ENCODE measurements at regions not wholly inside any gene's neighbourhood (a gene's known extent, or its start where the extent isn't known, plus 50 kb on each side); places are given as distances from the start of the nearest gene placed in this dataset.

GRCh38 chr18:22510697-22511096, 93.0 kb upstream of the CTAGE1 start:
- Histone ChIP-seq H3K27ac (no peak overlapping the region), H3K27me3 (no peaks in the 10 kb centered on the region), H3K9me3 (no peaks in the 10 kb centered on the region), H3K4me1 (no peaks in the 10 kb centered on the region), H3K4me3 (no peak overlapping the region), H3K36me3 (no peaks in the 10 kb centered on the region)
- no peak for DNase-seq (ENCODE audit: low spot score in 2 of 2)
- WGBS = 92% methylated on average over 1 of the region's 1 CpG
- TF ChIP-seq EP300 (IDR thresholded peaks at IDR 0.05) = no peak
- no peak for TF ChIP-seq POLR2AphosphoS5 (IDR thresholded peaks at IDR 0.05)
- TF ChIP-seq, protein P1, sequence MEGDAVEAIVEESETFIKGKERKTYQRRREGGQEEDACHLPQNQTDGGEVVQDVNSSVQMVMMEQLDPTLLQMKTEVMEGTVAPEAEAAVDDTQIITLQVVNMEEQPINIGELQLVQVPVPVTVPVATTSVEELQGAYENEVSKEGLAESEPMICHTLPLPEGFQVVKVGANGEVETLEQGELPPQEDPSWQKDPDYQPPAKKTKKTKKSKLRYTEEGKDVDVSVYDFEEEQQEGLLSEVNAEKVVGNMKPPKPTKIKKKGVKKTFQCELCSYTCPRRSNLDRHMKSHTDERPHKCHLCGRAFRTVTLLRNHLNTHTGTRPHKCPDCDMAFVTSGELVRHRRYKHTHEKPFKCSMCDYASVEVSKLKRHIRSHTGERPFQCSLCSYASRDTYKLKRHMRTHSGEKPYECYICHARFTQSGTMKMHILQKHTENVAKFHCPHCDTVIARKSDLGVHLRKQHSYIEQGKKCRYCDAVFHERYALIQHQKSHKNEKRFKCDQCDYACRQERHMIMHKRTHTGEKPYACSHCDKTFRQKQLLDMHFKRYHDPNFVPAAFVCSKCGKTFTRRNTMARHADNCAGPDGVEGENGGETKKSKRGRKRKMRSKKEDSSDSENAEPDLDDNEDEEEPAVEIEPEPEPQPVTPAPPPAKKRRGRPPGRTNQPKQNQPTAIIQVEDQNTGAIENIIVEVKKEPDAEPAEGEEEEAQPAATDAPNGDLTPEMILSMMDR (IDR thresholded peaks at IDR 0.05) = no peak
- no peak for TF ChIP-seq POLR2A (IDR thresholded peaks at IDR 0.05)

DNA sequence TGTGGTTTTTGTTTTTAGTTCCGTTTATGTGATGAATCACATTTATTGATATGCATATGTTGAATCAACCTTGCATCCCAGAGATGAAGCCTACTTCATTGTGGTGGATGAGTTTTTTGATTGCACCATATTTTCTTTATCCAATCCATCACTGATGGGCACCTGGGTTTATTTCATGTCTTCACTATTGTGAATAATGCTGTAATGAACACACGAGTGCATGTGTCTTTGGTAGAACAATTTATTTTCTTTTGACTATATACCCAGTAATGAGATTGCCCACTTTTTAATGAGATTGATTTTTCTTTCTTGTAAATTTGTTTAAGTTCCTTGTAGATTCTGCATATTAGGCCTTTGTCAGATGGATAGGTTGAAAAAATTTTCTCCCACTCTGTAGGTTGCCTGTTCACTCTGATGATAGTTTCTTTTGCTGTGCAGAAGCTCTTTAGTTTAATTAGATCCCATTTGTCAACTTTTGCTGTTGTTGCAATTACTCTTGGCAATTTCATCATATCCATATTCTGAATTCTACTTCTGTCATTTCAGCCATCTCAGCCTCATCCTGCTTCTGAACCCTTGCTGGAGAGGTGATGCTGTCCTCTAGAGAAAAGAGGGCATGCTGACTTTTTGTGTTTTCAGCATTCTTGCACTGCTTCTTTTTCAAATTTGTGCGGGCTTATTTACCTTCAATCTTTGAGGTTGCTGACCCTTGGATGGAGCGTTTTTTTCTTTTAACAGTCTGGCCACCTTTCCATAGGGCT, 96.2 kb upstream of the CTAGE1 start:
- 93% methylated on average over 4 of the region's 4 CpGs for WGBS
- Histone ChIP-seq H3K27me3 (no peaks in the 10 kb centered on the region), H3K9me3 (no peaks in the 10 kb centered on the region), H3K27ac (no peak overlapping the region), H3K4me3 (no peak overlapping the region), H3K36me3 (no peaks in the 10 kb centered on the region), H3K4me1 (no peaks in the 10 kb centered on the region)
- DNase-seq (ENCODE audit: low spot score in 2 of 2) = no peak
- TF ChIP-seq, protein P1 (IDR thresholded peaks at IDR 0.05) = no peak

DNA sequence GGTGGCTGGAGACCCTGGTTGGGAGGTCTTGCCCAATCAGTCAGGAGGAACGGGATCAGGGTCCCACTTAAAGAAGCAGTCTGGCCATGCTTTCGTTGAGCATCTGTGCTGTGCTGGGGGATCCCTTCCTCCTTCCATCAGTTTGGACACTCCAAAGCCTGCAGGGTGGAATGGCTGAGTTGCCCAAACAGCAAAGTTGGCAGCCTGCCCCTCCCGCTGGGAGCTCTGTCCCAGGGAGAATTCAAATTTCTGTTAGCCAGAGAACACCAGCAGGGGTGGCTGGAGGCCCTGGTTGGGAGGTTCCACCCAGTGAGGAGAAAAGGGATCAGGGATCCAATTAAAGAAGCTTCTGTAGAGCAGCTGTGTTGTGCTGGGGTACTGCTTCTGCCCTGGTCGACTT, 96.9 kb upstream of the CTAGE1 start:
- 100% methylated on average over 4 of the region's 4 CpGs for WGBS
- H3K4me1 ChIP-seq = no peaks in the 10 kb centered on the region
- H3K27ac ChIP-seq = no peak overlapping the region
- no peaks in the 10 kb centered on the region for H3K9me3 ChIP-seq
- TF ChIP-seq, protein P1 (IDR thresholded peaks at IDR 0.05) = no peak
- TF ChIP-seq POLR2AphosphoS5 (IDR thresholded peaks at IDR 0.05) (no peak), POLR2A (IDR thresholded peaks at IDR 0.05) (no peak), EP300 (IDR thresholded peaks at IDR 0.05) (no peak)
- H3K27me3 ChIP-seq = no peaks in the 10 kb centered on the region
- DNase-seq (ENCODE audit: low spot score in 2 of 2) = no peak
- no peaks in the 10 kb centered on the region for H3K36me3 ChIP-seq
- H3K4me3 ChIP-seq = no peak overlapping the region

DNA sequence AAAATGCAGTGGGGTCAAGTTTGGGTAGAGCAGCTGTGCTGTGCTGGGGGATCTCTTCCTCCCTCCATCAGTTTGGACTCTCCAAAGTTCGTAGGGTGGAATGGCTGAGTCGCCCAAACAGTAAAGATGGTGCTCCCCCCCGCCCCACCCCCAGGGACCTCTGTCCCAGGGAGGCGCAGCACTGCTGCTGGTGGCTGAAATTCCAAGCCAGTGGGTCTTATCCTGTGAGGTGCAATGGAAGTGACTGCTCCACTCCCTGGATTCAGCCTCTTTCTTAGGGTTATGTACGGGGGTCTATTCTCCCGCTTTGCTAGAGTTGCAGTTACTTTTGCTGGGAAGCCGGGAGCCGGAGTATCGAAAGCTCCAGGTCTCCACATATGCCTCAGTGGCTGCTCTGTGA, 97.5 kb upstream of the CTAGE1 start:
- no peak for DNase-seq (ENCODE audit: low spot score in 2 of 2)
- no peak for TF ChIP-seq POLR2AphosphoS5 (IDR thresholded peaks at IDR 0.05)
- no peak for TF ChIP-seq POLR2A (IDR thresholded peaks at IDR 0.05)
- TF ChIP-seq, protein P1 (IDR thresholded peaks at IDR 0.05) = no peak
- TF ChIP-seq EP300 (IDR thresholded peaks at IDR 0.05) = no peak
- Histone ChIP-seq H3K4me1 (no peaks in the 10 kb centered on the region), H3K36me3 (no peaks in the 10 kb centered on the region), H3K27ac (no peak overlapping the region), H3K4me3 (no peak overlapping the region), H3K9me3 (no peaks in the 10 kb centered on the region), H3K27me3 (no peaks in the 10 kb centered on the region)
- WGBS = 95% methylated on average over 6 of the region's 9 CpGs

GRCh38 chr18:22517356-22517755, 99.6 kb upstream of the CTAGE1 start:
- Histone ChIP-seq H3K36me3 (no peaks in the 10 kb centered on the region), H3K27me3 (no peaks in the 10 kb centered on the region), H3K4me1 (no peaks in the 10 kb centered on the region), H3K27ac (no peak overlapping the region), H3K4me3 (no peak overlapping the region), H3K9me3 (no peaks in the 10 kb centered on the region)
- no peak for TF ChIP-seq EP300 (IDR thresholded peaks at IDR 0.05)
- TF ChIP-seq POLR2A (IDR thresholded peaks at IDR 0.05) = no peak
- TF ChIP-seq, protein P1 (IDR thresholded peaks at IDR 0.05) = no peak
- TF ChIP-seq POLR2AphosphoS5 (IDR thresholded peaks at IDR 0.05) = no peak
- WGBS = 85% methylated on average over 2 of the region's 2 CpGs
- DNase-seq (ENCODE audit: low spot score in 2 of 2) = no peak

All from suprapubic skin (tissue), 4 donors.